ENCODE measurements at regions not wholly inside any gene's neighbourhood (a gene's known extent, or its start where the extent isn't known, plus 50 kb on each side); places are given as distances from the start of the nearest gene placed in this dataset.
A peak's percentile ranks its signal among the peaks of the same experiment; 100 is the strongest.

- Mint-ChIP-seq H3K36me3 (no peaks in the 10 kb centered on the region), H3K9me3 (peaks cover 19% of the 10 kb centered on the region), H3K27me3 (ENCODE audit: insufficient read depth, low read depth) (peaks cover 4% of the 10 kb centered on the region), H3K4me3 (no peak overlapping the region), H3K4me1 (no peaks in the 10 kb centered on the region), H3K27ac (no peak overlapping the region)
- Histone ChIP-seq H4K20me1 (ENCODE audit: low read depth) (no peaks in the 10 kb centered on the region), H2AFZ (replicated peaks) (no peak overlapping the region), H3F3A (ENCODE audit: low read depth) (no peaks in the 10 kb centered on the region), H3K9me3 (ENCODE audit: low read depth) (peaks cover 10% of the 10 kb centered on the region), H3K4me2 (no peak overlapping the region), H3K27ac (no peak overlapping the region), H3K79me2 (ENCODE audit: low read depth) (no peaks in the 10 kb centered on the region), H3K36me3 (no peaks in the 10 kb centered on the region), H3K27me3 (no peaks in the 10 kb centered on the region), H3K4me1 (no peaks in the 10 kb centered on the region), H3K9ac (no peak overlapping the region), H3K4me3 (no peak overlapping the region)
- DNase-seq (ENCODE audit: low spot score): peak; percentile 8
- TF ChIP-seq CTCF (IDR thresholded peaks at IDR 0.05) (no peak), EZH2 (IDR thresholded peaks at IDR 0.05) (no peak), EZH2phosphoT487 (IDR thresholded peaks at IDR 0.05) (no peak)
These were observed 281.6 kb upstream of the TMCO5A start for GRCh38 chr15:37652646-37653417.

DNA sequence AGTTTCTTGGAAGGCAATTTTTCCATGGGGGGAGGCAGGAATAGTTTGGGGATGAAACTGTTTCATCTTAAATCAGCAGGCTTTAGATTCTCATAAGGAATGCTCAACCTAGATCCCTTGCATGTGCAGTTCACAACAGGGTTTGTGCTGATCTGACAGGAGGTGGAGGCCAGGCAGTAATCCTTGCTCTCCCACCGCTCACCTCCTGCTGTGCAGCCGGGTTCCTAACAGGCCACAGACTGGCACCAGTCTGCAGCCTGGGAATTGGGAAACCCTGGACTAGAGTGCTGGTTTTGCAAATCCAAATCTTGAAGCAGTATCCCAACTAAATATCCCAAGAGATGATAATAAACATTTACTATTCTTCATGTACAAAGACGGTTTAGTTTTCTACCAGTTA lies 256.3 kb upstream of the TMCO5A start:
- Histone ChIP-seq H3K4me3 (no peak overlapping the region), H4K20me1 (ENCODE audit: low read depth) (no peaks in the 10 kb centered on the region), H3K4me2 (peak overlapping the region; percentile 21), H3K27ac (no peak overlapping the region), H2AFZ (replicated peaks) (no peak overlapping the region), H3K27me3 (no peaks in the 10 kb centered on the region), H3K79me2 (ENCODE audit: low read depth) (no peaks in the 10 kb centered on the region), H3K36me3 (no peaks in the 10 kb centered on the region), H3K9ac (no peak overlapping the region), H3K4me1 (no peaks in the 10 kb centered on the region), H3F3A (ENCODE audit: low read depth) (no peaks in the 10 kb centered on the region), H3K9me3 (ENCODE audit: low read depth) (no peaks in the 10 kb centered on the region)
- Mint-ChIP-seq H3K36me3 (no peaks in the 10 kb centered on the region), H3K9me3 (no peaks in the 10 kb centered on the region), H3K27ac (peak overlapping the region; percentile 87), H3K4me1 (peaks cover 11% of the 10 kb centered on the region), H3K27me3 (ENCODE audit: insufficient read depth, low read depth) (no peaks in the 10 kb centered on the region), H3K4me3 (no peak overlapping the region)
- TF ChIP-seq EZH2phosphoT487 (IDR thresholded peaks at IDR 0.05): no peak
- TF ChIP-seq CTCF (IDR thresholded peaks at IDR 0.05): no peak
- TF ChIP-seq EZH2 (IDR thresholded peaks at IDR 0.05): no peak
- peak; percentile 69 for DNase-seq (ENCODE audit: low spot score)

DNA sequence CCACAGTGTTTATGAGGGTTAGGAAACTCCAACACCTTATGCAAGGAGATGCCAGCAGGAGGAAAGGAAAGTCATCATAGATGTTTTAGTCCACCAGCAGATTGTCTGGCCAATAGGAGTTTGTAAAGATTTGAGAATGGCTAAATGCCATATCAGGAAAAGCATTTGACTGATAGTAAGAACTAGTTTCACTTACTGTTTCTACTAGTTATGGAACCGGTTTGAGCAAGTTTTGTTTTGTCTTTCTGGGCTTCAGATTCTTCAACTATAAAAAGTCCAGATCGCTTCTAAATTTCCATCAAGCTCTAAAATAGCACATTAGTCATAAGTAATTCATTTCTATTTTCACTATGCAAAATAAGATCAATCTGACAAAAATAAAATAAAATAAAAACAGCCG lies 254.8 kb upstream of the TMCO5A start:
- Histone ChIP-seq H3K79me2 (ENCODE audit: low read depth) (no peaks in the 10 kb centered on the region), H3K9me3 (ENCODE audit: low read depth) (no peaks in the 10 kb centered on the region), H3K4me1 (no peaks in the 10 kb centered on the region), H3K27me3 (no peaks in the 10 kb centered on the region), H2AFZ (replicated peaks) (no peak overlapping the region), H3K27ac (no peak overlapping the region), H3K4me3 (no peak overlapping the region), H4K20me1 (ENCODE audit: low read depth) (no peaks in the 10 kb centered on the region), H3K9ac (no peak overlapping the region), H3K36me3 (no peaks in the 10 kb centered on the region), H3F3A (ENCODE audit: low read depth) (no peaks in the 10 kb centered on the region), H3K4me2 (no peak overlapping the region)
- DNase-seq (ENCODE audit: low spot score): no peak
- H3K27me3 Mint-ChIP-seq (ENCODE audit: insufficient read depth, low read depth): peaks cover 3% of the 10 kb centered on the region
- peaks cover 11% of the 10 kb centered on the region for H3K4me1 Mint-ChIP-seq
- H3K4me3 Mint-ChIP-seq: no peak overlapping the region
- H3K27ac Mint-ChIP-seq: no peak overlapping the region
- no peaks in the 10 kb centered on the region for H3K9me3 Mint-ChIP-seq
- TF ChIP-seq EZH2 (IDR thresholded peaks at IDR 0.05): no peak
- no peak for TF ChIP-seq EZH2phosphoT487 (IDR thresholded peaks at IDR 0.05)
- TF ChIP-seq CTCF (IDR thresholded peaks at IDR 0.05): no peak
- no peaks in the 10 kb centered on the region for H3K36me3 Mint-ChIP-seq

All from neural progenitor cell (in vitro differentiated cells).